HG02642 (cell line): ENCODE measurements at regions not wholly inside any gene's neighbourhood (a gene's known extent, or its start where the extent isn't known, plus 50 kb on each side); places are given as distances from the start of the nearest gene placed in this dataset.
"Not testable (repeated sequence)": the region's sequence is repeated elsewhere in the genome, so short reads cannot be mapped to it uniquely, and the experiment has no call there.

Source experiments
- ATAC-seq: cut with Tn5 transposase; IDR thresholded peaks from one replicate; pipeline ENCODE4 v1.9.1; 2021; ENCODE audit warnings: mild to moderate bottlenecking; ENCODE audit not compliant: unreplicated experiment, poor library complexity

DNA sequence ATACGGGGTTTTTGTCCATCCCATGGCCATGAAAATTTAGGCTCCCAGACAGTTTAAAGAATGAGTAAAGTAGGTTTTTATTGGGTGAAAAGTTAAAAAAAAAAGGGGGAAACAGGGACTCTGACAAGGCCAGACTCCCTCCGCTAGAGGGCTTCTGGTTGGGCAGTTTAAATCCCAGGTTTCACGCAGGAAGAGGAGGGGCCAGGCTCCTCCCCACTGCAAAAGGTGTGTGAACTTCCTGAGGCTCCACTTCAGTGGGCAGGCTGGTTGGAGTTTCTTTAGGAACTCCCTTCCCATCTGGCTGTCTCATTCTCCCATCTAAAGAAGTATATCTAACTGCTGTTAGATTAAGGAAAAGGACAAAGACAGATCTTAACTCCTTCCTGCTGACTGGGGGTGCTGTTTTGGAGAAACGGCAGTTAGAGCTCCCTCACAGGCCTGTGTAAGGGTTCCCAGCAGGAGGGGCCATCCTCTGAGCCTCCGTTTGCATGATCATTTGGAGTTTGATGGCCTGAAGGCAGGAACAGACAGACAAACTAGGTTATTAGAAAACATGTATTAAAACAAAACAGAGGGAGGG is 1160.7 kb downstream of the CNTNAP5 start:
- ATAC-seq: no peak

DNA sequence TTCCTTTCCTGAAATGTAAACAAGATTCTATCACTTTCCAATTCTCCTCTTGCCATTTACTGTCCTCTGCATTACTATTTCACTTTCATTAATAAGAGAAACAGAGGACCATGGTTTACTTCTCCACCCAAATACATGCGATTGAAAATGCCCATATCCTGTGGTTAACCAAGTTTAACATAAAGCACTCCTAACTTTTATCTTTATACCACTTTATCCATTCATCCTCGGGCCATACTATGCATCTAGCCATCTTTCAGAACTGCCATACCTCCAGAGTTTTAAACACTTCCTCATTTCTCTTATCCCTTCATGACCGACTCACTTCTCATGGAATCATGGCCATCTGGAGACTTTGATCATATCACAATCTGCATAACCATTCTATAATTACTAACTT is 1182.3 kb downstream of the CNTNAP5 start:
- no peak for ATAC-seq

DNA sequence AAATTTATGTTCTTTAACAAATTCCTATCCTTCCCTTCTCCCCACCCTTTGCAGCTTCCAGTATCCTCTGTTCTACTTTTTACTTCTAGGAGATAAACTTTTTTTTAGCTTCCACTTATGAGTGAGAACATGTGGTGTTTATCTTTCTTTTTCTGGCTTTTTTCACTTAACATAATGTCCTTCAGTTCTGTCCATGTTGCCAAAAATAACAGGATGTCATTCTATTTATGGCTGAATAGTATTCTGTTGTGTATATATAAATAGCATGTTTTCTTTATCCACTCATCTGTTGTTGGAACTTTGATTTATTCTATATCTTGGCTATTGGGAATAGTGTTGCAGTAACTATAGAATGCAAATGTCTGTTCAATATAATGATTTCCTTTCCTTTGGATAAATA is 1191.2 kb downstream of the CNTNAP5 start:
- no peak for ATAC-seq

DNA sequence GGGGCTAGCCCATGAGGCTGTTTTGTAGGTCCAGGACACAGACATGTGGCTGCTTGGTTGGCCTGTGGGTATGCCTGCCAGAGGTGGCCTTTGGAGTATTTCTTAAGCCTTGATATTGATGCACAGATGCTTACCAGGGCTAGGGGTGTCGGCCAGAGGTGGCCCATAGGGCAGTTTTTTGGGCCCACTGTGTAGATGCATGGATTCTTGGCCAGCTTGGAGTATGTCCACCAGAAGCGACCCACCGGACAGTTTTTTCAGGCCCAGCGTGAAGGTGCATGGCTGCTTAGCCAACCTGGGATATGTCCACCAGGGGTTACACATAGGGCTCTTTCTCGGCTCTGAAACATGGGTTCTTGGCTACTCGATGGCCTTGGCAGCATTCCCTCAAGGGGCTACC is 1199.1 kb downstream of the CNTNAP5 start:
- no peak for ATAC-seq

DNA sequence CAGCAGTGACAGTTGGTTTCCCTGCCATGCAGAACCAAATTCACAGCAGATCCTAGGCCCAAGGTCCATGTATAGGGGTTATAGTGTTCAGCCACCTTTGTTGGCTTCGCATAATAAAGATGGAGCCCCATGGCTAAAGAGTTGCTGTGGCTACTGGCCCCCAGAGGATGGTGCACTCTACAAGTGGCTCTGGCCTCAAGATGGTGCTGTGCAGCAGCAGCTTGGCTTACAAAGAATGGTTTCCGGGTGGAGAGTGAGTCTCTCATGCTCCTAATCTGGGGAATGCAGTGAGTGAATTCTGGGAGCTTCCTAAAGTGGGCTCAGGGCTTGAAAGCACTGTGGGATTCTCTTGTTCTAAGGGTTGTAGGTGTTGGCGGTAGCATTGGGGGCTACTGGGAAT is 1199.7 kb downstream of the CNTNAP5 start:
- ATAC-seq: no peak

DNA sequence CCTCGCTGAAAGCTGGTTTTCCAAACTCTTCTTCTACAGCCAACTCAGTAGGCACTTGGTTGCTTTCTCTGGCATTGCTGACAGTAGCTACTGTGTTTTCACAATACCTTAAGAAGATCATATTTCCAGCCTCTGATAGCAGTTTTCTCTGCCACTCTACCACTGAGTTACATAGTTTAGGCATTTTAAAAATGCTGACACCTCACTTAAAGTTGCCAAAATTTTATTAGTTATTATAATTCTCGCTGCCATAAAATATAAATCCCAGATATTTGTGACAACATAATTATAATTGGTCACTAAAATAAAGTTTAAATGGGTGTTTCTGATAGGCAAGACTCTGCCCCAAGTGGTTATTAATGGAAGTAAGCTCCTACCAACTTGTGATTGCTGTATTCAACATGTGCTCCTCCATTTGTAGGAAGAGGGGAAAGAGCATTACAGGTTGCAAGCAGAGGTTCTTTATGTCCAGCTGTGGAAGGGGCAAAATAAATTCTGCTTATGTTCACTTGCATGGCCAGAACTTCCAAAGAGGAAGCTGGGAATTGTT is 1202.8 kb downstream of the CNTNAP5 start:
- ATAC-seq: no peak

DNA sequence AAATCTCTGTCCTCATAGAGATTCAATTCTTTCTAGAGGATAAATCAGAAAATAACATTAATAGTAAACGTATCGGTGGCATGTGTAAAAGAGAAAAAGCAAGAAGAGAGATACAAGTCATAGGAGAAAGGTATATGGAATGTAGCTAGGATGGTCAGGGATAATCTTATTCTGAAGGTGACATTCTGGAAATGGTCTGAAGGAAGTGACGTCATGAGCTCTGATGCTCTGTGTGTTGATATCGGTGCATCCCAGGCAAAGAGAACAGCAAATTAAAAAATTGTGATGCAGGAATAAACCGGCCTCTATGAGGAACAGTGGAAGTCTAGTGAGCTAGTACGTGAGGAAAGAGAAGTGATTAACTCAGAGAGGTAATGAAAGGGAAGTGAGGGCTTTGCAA is 1215.8 kb downstream of the CNTNAP5 start:
- ATAC-seq: no peak

DNA sequence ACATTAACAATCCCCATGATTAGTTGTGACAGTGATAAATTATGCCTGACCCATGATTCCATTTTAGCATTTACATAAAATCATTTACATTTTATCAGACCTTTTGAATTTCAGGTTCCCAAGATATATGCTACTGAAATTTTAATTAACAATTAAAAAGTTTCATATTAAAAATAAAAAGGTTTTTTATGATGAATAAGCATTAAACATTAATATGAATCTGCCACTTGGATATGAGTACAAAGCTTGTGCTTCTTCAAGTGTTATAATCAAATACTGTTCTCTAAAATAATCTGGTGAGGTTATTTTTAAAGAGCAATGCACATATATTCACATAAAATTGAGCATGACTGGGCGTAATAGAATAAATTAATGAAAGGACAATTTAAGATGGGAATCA is 1218.0 kb downstream of the CNTNAP5 start:
- no peak for ATAC-seq

DNA sequence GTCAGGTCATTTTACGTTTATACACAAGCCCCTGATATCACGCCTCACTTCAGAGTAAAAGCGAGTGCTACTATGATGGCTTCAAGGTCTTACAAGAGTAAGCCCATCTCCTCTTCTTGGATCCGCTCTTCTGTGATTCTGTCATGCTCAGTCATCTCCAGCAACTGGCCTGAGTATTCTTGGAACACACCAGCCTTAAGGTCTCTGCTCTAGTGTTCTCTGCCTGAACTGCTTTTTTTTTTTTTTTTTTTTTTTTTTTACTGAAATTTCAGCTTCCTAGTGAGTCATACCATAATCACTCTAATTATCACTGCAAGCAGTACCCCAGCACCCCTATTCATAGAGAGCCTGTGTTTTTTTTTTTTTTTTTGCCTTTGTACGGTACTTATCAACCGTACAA is 1228.9 kb downstream of the CNTNAP5 start:
- ATAC-seq: no peak

DNA sequence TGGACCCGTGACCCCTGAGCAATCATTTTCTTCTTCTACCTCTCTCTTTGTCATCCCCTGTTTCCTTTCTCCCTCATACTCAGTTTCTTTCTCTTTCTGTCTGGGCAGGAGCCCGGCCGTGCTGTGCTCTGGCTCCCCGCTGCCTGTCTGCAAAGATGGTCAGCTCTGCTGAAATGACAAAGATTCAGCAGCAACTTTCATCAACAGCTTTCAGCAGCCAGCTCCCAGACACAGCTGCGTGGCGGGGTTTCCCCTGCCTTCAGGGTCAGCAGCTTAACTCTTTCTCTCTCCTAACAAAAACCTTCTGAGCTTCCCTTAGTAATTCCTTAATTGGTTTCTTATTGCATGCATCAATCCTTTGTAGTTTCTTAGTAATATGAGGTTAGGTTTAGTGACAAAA is 1234.4 kb downstream of the CNTNAP5 start:
- ATAC-seq: no peak

DNA sequence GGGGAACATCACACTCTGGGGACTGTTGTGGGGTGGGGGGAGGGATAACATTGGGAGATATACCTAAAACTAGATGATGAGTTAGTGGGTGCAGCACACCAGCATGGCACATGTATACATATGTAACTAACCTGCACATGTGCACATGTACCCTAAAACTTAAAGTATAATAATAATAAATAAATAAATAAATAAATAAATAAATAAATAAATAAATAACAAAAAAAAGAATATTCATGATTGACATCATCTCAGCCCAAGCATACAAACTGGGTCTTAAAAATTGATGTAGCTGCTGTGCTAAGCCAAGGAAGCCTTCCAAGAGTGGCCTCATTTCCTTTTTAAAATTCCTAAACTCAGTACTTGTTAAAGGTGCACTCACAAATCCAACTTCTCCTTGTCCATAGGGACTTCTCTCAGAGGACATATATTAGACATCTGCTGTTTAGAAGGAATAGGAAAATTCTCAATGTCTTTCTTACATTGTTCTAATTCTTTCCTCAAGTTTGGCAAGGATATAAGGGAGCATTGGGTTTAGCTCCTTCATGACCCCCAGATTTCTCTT is 1235.4 kb downstream of the CNTNAP5 start:
- ATAC-seq: not testable (repeated sequence)

DNA sequence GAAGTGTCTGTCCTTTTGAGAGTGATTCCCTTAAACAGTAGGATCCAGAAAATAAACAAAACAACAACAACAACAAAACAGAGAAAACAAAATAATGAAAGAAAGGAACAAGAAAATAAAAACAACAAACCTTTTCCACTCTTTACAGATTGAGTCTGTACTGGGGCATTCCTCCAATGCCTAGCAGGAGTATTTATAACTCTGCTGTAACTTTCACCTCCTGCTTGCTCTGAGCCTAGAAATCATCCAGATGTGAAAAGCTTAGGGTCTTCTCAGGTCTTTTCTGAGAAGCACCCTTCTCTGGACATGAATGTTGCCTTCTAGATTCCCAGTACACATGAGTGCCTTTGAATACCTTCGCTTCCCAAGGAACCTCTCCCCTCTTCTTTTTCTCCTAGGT is 1239.4 kb downstream of the CNTNAP5 start:
- ATAC-seq: no peak

DNA sequence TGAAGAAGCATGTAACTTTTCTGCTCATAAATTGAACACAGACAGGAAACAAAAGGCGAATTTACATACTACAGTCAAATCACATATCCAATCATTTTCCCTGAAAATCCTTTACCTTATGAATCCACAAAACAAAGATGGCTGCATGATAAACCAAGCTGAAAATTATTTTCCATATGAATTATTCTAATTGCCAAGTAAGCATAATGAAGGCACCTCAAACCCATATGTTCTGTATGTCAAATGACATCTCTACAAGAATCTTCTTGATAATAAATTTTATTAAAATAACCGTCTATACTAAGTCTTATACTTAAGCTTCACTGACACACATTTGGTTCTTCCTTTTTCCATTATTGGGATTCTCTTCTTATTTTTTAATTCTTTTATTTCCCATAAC is 1242.6 kb downstream of the CNTNAP5 start:
- ATAC-seq: no peak

DNA sequence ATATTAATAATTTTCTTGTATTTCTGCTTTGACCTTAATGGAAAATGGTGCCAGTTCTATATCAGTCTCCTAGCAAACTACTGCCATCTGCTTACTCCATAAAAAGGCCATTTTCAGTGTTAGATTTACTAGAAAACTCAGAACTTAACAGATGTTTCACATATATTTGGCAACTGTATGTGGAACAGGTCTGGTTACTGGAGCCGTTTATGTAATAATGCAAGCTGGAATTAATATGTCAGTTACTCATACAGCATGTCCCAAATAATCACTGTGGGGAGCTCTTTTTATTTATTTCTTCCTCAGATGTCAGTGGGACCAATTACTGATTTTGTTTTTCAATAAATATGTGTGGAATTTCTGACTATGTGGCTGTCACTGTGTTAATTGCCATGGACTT is 1247.6 kb downstream of the CNTNAP5 start:
- no peak for ATAC-seq

DNA sequence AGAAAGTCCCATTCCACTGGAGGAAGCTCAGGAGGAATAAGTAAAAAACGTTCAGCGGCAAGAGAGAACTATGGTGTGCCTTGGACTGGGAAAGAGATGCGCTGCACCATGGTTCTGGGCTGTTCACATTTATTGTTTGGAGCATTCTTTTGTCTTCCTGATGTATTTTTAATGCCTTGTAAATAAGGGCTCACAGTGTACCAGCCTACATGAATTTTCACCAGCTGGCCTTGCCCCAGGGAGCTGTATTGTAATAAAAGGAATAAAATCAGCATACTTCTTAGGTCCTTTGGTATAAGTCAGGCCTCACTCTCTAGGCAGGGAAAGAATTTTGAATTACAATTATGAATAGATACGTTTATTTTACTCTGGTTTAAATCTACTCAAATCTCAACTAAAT is 1249.6 kb downstream of the CNTNAP5 start:
- ATAC-seq: no peak

DNA sequence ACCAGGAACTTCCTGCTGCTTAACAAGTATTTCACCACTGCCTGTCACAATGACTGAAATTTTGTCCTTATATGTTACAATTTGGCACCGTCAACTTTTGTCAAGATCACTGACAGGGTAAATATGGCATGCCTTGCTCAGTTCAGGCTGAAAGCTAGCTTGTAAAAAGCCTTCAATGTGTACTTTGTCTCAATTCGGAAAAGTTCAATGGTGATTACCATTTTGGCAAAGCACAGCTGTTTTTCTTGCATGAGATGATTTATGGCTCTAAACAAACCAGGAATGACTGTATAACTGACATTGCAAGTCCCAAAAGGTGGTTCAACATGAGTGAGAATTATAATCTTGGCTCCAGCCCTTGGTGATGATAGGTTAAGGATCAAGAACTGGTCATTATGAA is 1255.2 kb downstream of the CNTNAP5 start:
- ATAC-seq: no peak

DNA sequence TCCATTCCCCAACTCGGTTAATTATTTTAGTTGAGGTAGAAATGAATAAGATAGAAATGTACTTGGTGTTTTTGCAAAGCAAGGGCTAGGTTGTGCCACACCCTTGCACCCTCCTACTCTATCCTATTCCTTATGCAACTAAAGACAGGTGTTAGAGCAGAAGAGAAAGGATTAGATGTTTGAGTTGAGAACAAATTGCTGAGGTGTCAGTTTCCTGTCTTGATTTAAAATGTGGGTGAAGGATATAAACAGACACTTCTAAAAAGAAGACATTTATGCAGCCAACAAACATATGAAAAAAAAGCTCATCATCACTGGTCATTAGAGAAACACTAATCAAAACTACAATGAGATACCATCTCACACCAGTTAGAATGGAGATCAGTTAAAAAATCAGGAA is 1256.2 kb downstream of the CNTNAP5 start:
- ATAC-seq: no peak

DNA sequence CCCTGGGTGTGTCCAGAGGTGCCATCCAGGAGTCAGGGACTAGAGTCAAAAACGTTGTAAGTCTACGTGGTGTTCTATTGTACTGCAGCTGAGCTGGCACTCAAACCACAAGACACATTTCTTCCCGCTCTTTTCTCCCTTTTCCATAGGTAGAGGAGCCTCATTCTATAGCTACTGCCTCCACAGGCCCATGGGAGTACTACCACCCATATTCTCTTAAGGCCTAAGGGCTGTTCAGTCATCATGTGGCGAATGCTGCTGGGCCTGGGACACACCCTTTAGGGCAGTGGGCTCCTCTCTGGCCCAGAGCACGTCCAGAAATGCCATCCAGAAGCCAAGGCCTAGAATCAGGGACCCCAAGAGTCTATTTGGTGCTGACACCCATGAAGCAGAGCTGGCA is 1271.7 kb downstream of the CNTNAP5 start:
- ATAC-seq: no peak

DNA sequence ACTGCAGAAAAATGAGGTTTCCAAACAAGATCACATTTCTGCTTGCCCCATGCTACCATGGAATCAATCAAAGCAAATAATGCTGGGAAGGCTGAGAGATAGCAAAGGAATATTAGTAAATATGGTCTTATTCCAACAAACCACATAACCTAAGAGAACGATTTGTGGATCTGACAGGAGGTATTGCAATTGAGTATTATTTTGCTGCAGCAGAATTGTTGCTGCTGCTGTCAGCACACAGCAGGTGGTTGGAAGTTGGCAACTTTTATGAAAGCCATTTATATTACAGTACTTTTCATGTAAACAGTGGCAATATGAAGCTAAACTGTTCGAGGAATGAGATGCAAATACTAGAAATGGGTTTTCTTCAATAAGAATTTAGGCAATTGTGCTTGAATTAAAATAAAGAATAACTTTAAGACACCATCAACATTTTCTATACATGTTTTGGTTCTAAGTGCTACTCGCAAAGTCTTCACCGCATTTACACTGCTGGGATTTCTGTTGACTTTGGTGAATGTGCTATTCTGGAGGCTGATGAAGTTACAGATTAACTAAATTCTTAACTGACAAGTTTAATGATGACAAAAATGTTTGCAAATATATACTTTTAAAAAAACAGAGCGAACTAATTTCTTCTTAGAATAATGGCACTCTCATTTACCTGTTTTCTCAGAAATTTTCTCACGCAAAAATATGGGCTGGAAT is 1285.7 kb downstream of the CNTNAP5 start:
- no peak for ATAC-seq

DNA sequence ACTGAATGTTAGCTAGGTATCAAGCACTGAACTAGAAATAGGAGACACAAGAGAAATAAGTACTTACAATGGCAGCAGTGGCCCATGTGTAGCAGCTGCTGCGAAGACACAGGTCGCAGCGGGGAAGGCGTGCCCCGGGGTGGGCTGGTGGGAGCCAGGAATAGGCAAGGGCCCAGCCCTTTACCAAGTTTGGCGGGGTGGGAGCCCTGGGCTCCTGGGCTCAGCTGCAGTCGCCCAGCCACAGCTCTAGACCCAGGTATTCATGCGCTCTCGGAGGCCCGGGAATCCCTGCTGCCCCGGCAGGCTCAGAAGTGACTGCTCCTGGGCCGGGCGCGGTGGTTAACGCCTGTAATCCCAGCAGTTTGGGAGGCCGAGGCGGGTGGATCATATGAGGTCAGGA is 1287.3 kb downstream of the CNTNAP5 start:
- ATAC-seq: no peak

DNA sequence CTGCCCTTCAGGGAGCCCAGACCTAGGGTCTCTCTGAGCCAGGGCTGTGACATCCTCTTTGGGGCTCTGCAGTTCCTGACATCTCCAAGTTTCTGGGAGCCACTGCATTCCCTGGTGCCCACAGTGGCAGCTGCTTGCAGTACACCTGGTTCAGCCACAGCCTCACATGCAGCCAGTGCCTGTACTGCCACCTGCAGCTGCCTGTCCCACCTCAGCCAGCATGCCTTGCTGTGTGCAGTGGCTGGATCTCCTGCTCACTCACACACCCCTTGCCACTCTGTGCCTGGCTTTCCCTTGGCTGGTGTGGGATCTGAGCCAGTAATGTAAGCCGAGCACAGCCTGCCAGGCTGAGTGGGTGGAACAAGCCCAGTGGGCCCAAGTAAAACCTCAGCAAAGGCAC is 1288.7 kb downstream of the CNTNAP5 start:
- ATAC-seq: no peak

DNA sequence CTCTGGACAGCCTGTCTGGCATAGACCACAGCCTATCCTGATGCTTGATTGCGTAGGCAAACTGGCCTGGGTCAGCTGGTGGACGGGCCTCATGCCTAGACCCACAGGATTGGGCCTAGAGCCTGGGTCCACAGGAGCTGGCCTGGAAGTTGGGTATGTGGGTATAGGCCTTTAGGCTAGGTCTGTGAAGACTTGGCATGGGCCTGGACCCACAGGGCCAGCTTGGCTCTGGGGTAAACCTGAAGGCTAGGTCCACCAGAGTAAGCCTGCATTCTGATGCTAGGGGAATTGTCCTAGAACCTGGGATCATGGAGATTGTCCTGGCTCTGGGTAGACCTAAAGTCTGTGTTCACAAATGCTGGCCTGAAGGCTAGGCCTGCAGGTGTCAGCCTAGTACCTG is 1293.7 kb downstream of the CNTNAP5 start:
- ATAC-seq: no peak
